PC-9 (cell line): ENCODE measurements at regions not wholly inside any gene's neighbourhood (a gene's known extent, or its start where the extent isn't known, plus 50 kb on each side); places are given as distances from the start of the nearest gene placed in this dataset.
A peak's percentile ranks its signal among the peaks of the same experiment; 100 is the strongest.

Experiments
- BruUV-seq: library from RNA; stranded (reverse); fragments of 400-500 nt; replicated peaks from 2 replicates; lab custom pipeline; 2021; lab: Mats Ljungman, UMichigan
- CTCF ChIA-PET: fragments of 300-600 bp; sonication (Branson Sonifier 250); formaldehyde crosslinking; loops from one replicate; lab custom pipeline; 2022; ENCODE audit warnings: antibody characterized with exemption; lab: Charles Lee
- POLR2A ChIA-PET: fragments of 300-600 bp; sonication (Branson Sonifier 250); formaldehyde crosslinking; loops from one replicate; lab custom pipeline; 2022; ENCODE audit warnings: antibody characterized with exemption; ENCODE audit not compliant: unreplicated experiment; lab: Charles Lee
- DNase-seq, 2 experiments: peaks; one replicate each; pipeline versions ENCODE4 v3.0.0 to v3.0.0-alpha.2; 2015 to 2022; ENCODE audit warnings: mixed read lengths in 1 of 2
- H2AFZ ChIP-seq: fragments of 200-600 bp; sonication (generic); 2 replicates; pipeline ENCODE4 v1.8.1; 2017; ENCODE audit warnings: antibody characterized with exemption
- H3F3A ChIP-seq: fragments of 200-600 bp; sonication (generic); 2 replicates; pipeline ENCODE4 v1.8.1; 2017; ENCODE audit warnings: antibody characterized with exemption, mild to moderate bottlenecking, low read depth; ENCODE audit not compliant: insufficient read depth
- H3K27ac ChIP-seq: fragments of 200-600 bp; sonication (generic); 2 replicates; pipeline ENCODE4 v1.6.1; 2016; ENCODE audit warnings: mixed run types
- H3K27me3 ChIP-seq: fragments of 200-600 bp; sonication (generic); 2 replicates; pipeline ENCODE4 v1.6.1; 2016; ENCODE audit warnings: low read depth, mixed run types; ENCODE audit not compliant: insufficient read depth
- H3K36me3 ChIP-seq: fragments of 200-600 bp; sonication (generic); 2 replicates; pipeline ENCODE4 v1.6.1; 2016; ENCODE audit warnings: low read depth, mixed run types
- H3K4me1 ChIP-seq: fragments of 200-600 bp; sonication (generic); replicated peaks from 2 replicates; pipeline ENCODE4 v1.6.1; 2016; ENCODE audit warnings: mixed run types; ENCODE audit not compliant: insufficient read depth
- H3K4me2 ChIP-seq: fragments of 200-600 bp; sonication (generic); 2 replicates; pipeline ENCODE4 v1.6.1; 2017; ENCODE audit warnings: mixed run types
- H3K4me3 ChIP-seq: fragments of 200-600 bp; sonication (generic); 2 replicates; pipeline ENCODE4 v1.6.1; 2016; ENCODE audit warnings: mixed run types
- H3K79me2 ChIP-seq: fragments of 200-600 bp; sonication (generic); 2 replicates; pipeline ENCODE4 v1.6.1; 2017; ENCODE audit warnings: low read depth, mixed run types
- H3K9me2 ChIP-seq: fragments of 200-600 bp; sonication (generic); 2 replicates; pipeline ENCODE4 v1.8.1; 2017; ENCODE audit warnings: mild to moderate bottlenecking; ENCODE audit not compliant: insufficient read depth
- H3K9me3 ChIP-seq: fragments of 200-600 bp; sonication (generic); 2 replicates; pipeline ENCODE4 v1.8.1; 2016; ENCODE audit warnings: low read depth; ENCODE audit not compliant: insufficient read depth
- H4K20me1 ChIP-seq: fragments of 200-600 bp; sonication (generic); 2 replicates; pipeline ENCODE4 v1.8.1; 2017; ENCODE audit not compliant: insufficient read depth
- CTCF ChIP-seq: fragments of 200-600 bp; sonication (generic); conservative IDR thresholded peaks from 2 replicates; pipeline ENCODE4 v1.6.1; 2017; ENCODE audit warnings: mixed run types, antibody characterized with exemption, mild to moderate bottlenecking, moderate library complexity
- EZH2 ChIP-seq: fragments of 200-600 bp; sonication (generic); IDR thresholded peaks from 2 replicates; pipeline ENCODE4 v1.8.0; 2017; ENCODE audit warnings: antibody characterized with exemption, low read depth
- intact Hi-C: fragments of 100-400 bp; cut with micrococcal nuclease; formaldehyde crosslinking; loops from one replicate; pipeline ENCODE4 v1.10.0; 2022; ENCODE audit not compliant: unreplicated experiment

GRCh38 chr3:104805042-104805441 is 561.7 kb upstream of the ALCAM start:
- no peak for DNase-seq
- Histone ChIP-seq H2AFZ (peak overlapping the region; percentile 15; the same call in 1 of the 2 replicates), H3K4me3 (no peak overlapping the region), H3K4me1 (no peaks in the 10 kb centered on the region), H3K4me2 (no peak overlapping the region), H3F3A (no peaks in the 10 kb centered on the region), H3K9me3 (no peaks in the 10 kb centered on the region), H3K36me3 (no peaks in the 10 kb centered on the region), H3K27me3 (no peaks in the 10 kb centered on the region), H3K79me2 (no peaks in the 10 kb centered on the region), H3K9me2 (no peaks in the 10 kb centered on the region), H4K20me1 (no peaks in the 10 kb centered on the region), H3K27ac (no peak overlapping the region)
- POLR2A ChIA-PET = no interaction called here
- intact Hi-C loops = no loop called here
- no TSS peak for BruUV-seq
- CTCF ChIA-PET = no interaction called here
- TF ChIP-seq CTCF (no peak), EZH2 (no peak)

- no peaks in the 10 kb centered on the region for H3F3A ChIP-seq
- H3K9me3 ChIP-seq = no peaks in the 10 kb centered on the region
- no peak overlapping the region for H3K4me3 ChIP-seq
- H3K4me1 ChIP-seq = no peaks in the 10 kb centered on the region
- no peak overlapping the region for H3K27ac ChIP-seq
- no peak for DNase-seq
- intact Hi-C loops = no loop called here
- H3K4me2 ChIP-seq = no peak overlapping the region
- no peak overlapping the region for H2AFZ ChIP-seq
- ChIA-PET CTCF (no interaction called here), POLR2A (no interaction called here)
- BruUV-seq = no TSS peak
- no peaks in the 10 kb centered on the region for H4K20me1 ChIP-seq
- no peaks in the 10 kb centered on the region for H3K9me2 ChIP-seq
- H3K27me3 ChIP-seq = no peaks in the 10 kb centered on the region
- no peaks in the 10 kb centered on the region for H3K79me2 ChIP-seq
- no peak for TF ChIP-seq CTCF
- TF ChIP-seq EZH2 = no peak
- no peaks in the 10 kb centered on the region for H3K36me3 ChIP-seq
Measured at GRCh38 chr3:104805508-104805907, 561.2 kb upstream of the ALCAM start.

- no peaks in the 10 kb centered on the region for H3K9me3 ChIP-seq
- no peak overlapping the region for H3K4me2 ChIP-seq
- H3K27ac ChIP-seq = no peak overlapping the region
- DNase-seq = no peak
- H3K4me3 ChIP-seq = no peak overlapping the region
- no peaks in the 10 kb centered on the region for H3K36me3 ChIP-seq
- CTCF ChIA-PET = no interaction called here
- peaks cover 8% of the 10 kb centered on the region; the same call in 1 of the 2 replicates for H3K9me2 ChIP-seq
- H4K20me1 ChIP-seq = no peaks in the 10 kb centered on the region
- POLR2A ChIA-PET = no interaction called here
- H3F3A ChIP-seq = no peaks in the 10 kb centered on the region
- no peak for TF ChIP-seq EZH2
- TF ChIP-seq CTCF = no peak
- no peaks in the 10 kb centered on the region for H3K79me2 ChIP-seq
- BruUV-seq = no TSS peak
- intact Hi-C loops = no loop called here
- no peaks in the 10 kb centered on the region for H3K27me3 ChIP-seq
- no peak overlapping the region for H2AFZ ChIP-seq
- H3K4me1 ChIP-seq = no peaks in the 10 kb centered on the region
Measured at GRCh38 chr3:104810896-104811295, 555.8 kb upstream of the ALCAM start.
